HFF-Myc (cell line): ENCODE measurements at regions not wholly inside any gene's neighbourhood (a gene's known extent, or its start where the extent isn't known, plus 50 kb on each side); places are given as distances from the start of the nearest gene placed in this dataset.
"Not testable (repeated sequence)": the region's sequence is repeated elsewhere in the genome, so short reads cannot be mapped to it uniquely, and the experiment has no call there.

Experiments
- DNase-seq: peaks from one replicate; pipeline ENCODE4 v3.0.0-alpha.2; 2011; ENCODE audit warnings: low read depth; ENCODE audit errors: extremely low read depth
- H3K4me3 ChIP-seq: replicated peaks from 2 replicates; pipeline ENCODE4 v1.5.1; 2011; ENCODE audit warnings: low read depth, mild to moderate bottlenecking, control low read depth, low read length
- TF ChIP-seq, protein P1 (sequence below): IDR thresholded peaks from 2 replicates; pipeline ENCODE4 v1.5.1; 2012; ENCODE audit warnings: mild to moderate bottlenecking, low read depth, low read length, control low read depth; ENCODE audit errors: missing control alignments

DNA sequence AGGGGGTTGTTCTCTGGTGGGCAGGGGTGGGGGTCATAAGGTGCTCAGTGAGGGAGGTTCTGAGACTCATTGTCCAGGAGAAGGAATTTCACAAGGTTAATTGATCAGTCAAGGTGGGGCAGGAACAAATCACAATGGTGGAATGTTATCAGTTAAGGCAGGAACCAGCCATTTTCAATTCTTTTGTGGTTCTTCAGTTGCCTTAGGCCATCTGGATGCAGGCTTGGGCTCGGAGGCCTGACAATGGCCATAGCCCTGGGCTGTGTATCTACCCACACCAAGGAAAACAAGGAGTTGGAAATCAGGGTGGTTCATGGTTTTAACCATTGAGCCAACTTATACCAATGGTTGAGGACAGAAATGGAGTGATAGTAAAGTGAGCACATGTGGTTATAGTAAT is 1221.8 kb downstream of the TYW1 start:
- DNase-seq = no peak
- TF ChIP-seq, protein P1, sequence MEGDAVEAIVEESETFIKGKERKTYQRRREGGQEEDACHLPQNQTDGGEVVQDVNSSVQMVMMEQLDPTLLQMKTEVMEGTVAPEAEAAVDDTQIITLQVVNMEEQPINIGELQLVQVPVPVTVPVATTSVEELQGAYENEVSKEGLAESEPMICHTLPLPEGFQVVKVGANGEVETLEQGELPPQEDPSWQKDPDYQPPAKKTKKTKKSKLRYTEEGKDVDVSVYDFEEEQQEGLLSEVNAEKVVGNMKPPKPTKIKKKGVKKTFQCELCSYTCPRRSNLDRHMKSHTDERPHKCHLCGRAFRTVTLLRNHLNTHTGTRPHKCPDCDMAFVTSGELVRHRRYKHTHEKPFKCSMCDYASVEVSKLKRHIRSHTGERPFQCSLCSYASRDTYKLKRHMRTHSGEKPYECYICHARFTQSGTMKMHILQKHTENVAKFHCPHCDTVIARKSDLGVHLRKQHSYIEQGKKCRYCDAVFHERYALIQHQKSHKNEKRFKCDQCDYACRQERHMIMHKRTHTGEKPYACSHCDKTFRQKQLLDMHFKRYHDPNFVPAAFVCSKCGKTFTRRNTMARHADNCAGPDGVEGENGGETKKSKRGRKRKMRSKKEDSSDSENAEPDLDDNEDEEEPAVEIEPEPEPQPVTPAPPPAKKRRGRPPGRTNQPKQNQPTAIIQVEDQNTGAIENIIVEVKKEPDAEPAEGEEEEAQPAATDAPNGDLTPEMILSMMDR = no peak
- no peak overlapping the region for H3K4me3 ChIP-seq

GRCh38 chr7:68222311-68222710 is 1225.7 kb downstream of the TYW1 start:
- no peak for DNase-seq
- TF ChIP-seq, protein P1 = no peak
- no peak overlapping the region for H3K4me3 ChIP-seq

DNA sequence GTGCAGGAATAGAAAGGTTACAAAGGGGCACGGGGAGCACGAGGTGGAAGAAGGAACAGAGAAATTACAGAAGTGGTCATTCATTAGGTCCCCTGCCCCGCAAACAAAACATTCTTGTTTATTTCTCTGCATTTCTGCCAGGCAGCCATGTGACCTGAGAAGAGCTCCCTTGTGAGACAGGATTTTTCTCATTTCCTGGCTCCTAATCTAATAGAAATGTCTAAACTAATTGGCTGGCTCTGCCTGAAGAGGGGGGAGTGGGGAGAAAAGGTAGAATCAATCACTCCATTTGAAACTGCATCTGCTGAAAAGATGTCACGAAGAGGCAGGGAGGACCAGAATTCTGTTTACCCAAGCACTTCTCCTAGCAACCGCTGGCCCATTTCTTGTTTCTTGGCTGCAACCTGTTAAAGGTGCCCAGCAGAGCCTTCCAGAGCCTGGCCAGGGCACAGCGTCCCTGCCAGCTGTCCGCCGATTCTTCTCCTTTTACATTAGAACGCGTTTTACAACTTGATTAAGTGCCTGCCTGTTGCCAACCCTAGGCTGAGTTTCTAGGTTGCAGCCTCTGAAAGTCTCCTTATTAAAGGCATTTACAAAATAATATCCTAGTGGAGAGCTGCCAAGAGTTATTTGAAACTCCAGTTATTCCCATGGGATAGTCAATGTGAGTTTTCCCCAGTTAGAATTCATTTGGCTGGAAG is 1227.6 kb downstream of the TYW1 start:
- TF ChIP-seq, protein P1 = no peak
- DNase-seq = no peak

DNA sequence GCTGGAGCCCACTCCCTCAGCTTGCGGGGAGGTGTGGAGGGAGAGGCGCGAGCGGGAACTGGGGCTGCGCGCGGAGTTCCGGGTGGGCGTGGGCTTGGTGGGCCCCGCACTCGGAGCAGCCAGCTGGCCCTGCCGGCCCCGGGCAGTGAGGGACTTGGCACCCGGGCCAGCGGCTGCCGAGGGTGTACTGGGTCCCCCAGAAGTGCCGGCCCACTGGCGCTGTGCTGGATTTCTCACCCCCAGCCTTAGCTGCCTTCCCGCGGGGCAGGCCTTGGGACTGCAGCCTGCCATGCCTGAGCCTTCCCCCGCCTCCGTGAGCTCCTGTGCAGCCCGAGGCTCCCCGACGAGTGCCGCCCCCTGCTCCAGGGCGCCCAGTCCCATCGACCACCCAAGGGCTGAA is 1234.4 kb downstream of the TYW1 start:
- H3K4me3 ChIP-seq, DNase-seq: not testable (repeated sequence)

More for the DNA sequence above, 1227.6 kb downstream of the TYW1 start:
- H3K4me3 ChIP-seq = no peak overlapping the region

DNA sequence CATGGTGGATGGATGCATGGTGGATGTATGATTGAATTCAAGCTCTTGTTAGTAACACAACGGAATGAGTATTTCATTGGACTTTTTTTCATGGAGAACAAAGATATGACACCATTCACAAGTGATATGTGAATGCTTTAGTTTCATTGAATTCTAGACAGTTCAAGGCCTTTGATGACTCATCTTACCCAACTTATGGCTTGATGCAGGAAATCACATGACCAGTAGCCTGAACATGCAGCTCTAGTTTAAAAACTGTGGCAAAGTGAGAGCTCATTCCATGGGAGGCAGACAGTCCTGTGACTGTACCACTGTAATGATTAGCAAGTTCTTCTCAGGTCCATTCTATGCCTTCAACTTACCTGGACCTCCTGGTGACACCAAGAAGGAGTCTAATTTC is 1239.3 kb downstream of the TYW1 start:
- DNase-seq = no peak
- TF ChIP-seq, protein P1 = no peak
- no peak overlapping the region for H3K4me3 ChIP-seq

GRCh38 chr7:68238204-68238805 is 1241.7 kb downstream of the TYW1 start:
- TF ChIP-seq, protein P1 = no peak
- DNase-seq = no peak
- H3K4me3 ChIP-seq = no peak overlapping the region

DNA sequence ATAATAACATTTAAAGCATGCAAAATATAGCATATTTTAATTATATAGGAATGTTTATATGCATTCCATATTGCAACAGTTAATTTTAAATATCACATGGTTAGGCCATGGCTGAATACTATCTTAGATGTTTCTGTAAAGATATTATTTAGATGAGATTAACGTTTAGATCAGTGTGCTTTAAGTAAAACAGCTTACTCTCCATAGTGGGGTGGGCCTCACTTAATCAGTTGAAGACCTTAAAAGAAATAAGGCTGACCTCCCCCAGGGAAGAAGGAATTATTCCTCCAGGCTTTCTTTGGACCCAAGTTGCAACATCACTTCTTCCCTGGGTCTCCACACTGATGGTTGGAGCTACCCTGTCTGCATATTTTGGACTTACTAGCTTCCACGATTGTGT is 1246.5 kb downstream of the TYW1 start:
- TF ChIP-seq, protein P1 = no peak

More for the DNA sequence above, 1246.5 kb downstream of the TYW1 start:
- no peak for DNase-seq
- H3K4me3 ChIP-seq = no peak overlapping the region
